Endothelial cell of hepatic sinusoid (primary cell): ENCODE measurements at regions not wholly inside any gene's neighbourhood (a gene's known extent, or its start where the extent isn't known, plus 50 kb on each side); places are given as distances from the start of the nearest gene placed in this dataset.

ENCODE experiments used
- in situ Hi-C: cut with HindIII; loops from 2 replicates; pipeline ENCODE4 v1.10.0; 2017; ENCODE audit warnings: low sequenced_read_pairs

DNA sequence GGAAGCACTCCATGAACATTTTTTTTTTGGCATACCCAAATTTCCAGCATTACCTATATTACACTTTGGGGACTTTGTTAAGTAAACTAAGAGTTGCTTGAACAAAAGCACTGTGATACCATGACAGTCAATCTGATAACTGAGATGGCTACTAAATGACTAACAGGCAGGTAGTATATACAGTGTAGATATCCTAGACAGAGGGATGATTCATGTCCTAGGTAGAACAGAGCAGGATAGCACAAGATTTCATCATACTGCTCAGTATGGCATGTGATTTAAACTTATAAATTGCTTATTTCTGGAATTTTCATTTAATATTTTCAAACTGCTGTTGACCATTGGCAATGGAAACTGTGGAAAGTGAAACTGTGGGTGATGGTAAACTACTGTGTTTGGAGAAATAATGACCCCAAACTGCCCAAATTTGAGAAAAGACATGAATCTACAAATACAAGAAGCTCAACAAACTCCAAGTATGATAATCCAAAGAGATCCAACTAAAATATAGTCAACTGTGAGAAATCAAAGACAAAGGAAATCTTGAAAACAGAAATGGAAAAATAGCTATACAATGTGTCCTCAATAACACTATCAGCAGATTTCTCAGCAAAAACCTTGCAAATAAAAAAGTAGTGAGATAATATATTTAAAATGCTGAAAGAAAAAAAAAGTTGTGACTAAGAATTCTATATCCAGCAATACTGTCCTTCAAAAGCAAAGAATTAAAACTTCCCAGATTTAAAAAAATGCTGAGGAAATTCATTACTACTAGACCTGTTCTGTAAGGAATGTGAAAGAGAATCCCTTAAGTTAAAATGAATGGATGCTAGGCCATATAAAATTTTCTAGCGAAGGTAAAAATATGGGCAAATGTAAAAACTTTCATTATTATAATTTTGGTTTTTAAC is 410.4 kb downstream of the DUSP10 start:
- in situ Hi-C loops, result no loop called here

DNA sequence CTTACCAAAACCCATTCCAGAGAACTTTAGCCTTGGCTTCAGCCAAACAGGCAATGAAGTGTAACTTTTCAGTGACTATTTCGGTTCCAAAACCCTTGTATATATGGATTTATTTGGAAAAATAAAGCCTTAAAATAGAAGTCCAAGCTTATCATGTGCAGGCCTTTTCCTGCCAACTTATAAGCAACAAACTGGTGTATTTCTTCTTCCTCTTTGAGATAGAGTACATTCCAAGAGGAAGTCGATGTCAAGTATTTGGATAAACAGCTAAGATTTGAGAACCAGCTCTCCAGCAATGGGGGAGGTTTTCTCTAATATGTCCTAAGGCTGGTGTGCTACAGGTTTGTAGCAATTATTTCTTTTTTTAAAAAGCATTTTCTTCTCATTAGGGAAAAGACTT is 407.8 kb downstream of the DUSP10 start:
- in situ Hi-C loops, result no loop called here

DNA sequence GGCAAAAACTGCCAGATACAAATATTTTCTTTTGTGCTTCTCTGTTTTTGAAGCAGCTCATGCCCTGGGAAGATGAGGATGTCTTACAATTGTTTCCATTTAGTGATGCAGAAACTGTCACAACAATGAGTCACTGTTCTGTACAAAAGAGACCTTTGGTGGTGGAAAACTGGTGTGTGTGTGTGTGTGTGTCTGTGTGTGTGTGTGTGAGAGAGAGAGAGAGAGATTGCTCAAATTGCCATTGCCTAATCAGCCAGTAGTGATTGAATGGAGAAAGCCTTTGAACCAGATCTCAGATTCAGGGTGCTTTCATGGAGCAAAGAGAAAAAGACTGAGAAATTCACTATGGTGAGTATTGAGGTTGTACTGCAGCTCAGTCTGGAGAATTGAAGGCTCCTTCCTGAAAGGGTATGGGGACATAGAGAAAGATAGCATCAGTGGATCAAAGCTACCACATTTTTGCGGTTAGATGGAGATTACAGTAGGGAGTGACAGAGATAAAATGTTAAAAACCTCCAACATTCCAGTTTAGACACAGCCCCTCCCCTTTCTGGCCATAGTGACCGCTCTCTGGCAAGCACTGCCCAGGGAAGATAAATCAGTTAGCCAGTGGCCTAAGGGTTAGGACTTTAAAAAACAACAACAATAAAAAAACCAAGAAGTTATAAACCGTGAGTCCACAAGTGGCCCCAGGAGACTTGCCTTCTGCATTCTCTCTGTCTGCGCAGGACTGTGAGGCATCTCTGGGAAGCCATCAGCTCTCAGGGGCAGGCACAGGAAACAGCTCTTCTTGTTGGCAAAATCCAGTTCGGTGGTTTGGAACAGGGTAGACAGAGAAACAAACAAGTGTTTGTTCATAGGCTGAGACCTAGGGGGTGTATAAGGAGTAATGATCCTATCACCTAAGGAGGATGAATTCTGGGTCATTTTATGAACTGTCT is 406.5 kb downstream of the DUSP10 start:
- in situ Hi-C loops, result no loop called here

DNA sequence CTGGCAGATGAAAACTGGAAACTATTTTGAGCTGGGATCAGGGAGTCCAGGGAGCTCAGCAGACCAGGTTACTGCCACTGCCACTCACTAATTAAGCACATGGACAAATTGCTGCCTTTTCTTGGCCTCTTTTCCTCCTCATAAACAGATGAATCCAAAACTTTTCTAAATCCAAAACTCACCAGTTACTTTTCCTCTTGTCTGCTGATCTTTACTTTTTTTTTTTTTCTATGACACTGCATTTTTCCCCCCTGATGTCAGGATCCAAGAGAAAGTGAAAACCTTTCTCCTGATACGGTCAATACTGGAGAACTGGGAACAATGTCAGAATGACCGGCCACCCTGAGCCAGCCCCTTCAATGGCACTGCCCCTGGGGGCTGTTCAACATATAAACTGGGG is 405.8 kb downstream of the DUSP10 start:
- in situ Hi-C loops, result no loop called here

DNA sequence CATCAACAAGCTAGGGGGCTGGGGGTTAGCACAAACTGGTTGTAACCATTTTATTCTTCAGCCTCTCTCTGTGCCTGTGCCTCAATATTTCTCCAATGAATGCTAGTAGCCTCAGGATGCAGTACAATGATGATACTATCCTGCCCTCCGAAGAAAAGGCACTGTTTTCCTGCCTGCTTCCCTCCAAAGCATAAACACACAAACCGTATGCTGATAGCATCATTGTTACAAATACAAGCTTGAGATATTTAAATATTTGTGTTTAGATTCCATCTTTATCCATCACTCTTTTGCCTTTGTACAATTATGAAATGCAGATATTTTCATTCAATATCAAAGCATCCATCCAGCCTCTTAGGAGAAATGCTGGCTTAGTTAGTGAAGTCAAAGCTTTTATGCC is 404.8 kb downstream of the DUSP10 start:
- in situ Hi-C loops, result no loop called here

DNA sequence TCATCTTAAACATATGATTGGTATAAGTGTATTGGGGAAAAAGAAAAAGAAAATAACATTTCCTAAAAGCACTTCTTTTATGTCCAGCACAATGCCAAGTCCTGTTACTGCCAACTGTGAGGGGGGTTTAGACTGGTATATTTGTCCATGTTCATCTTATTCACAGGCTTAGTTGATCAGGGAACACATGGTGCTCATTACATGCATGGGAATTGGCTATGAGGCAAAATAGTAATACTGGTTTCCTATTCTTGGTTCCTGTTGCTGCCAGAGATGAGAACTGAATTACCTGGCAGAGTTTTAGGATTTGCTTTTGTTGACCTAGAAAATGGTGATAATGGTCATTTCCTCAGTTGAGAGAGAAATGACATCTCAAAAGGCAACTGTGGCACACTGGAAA is 398.8 kb downstream of the DUSP10 start:
- in situ Hi-C loops, result no loop called here

DNA sequence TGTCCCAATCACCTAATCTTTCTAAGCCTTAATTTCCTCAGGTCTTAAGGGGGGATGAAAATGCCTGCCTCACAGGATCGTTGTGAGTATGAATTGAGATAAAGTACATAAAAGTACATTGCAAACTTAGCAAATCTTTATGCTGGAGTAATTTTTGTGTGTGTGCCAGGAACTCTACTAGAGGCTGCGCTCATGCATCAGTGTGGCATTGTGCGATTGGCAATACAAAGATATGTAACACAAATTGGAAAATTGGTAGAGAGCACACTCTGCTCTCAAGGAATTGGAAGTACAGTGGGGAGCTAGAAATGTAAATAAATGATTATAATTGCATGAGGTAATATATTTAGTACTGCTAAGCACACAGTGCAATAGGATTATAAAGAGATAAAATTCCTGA is 398.3 kb downstream of the DUSP10 start:
- in situ Hi-C loops, result no loop called here

DNA sequence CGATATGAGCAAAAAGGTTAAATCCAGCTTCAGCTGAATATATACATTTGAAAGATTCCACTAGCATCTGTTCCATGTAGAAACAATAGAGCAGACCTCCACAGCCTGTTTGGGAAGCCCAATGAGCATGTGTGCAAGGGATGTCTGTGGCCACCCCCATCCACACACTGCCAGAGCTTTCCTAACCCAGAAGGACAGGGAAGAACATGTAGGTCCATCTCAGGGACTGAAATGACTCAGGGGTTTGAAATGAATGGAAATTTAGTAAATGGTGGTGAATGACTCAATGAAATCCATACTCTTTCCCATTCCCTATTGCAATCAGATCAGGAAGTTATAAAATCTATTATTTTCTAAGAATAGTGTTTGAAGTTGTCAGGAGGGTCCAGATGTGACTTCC is 397.2 kb downstream of the DUSP10 start:
- in situ Hi-C loops, result no loop called here

DNA sequence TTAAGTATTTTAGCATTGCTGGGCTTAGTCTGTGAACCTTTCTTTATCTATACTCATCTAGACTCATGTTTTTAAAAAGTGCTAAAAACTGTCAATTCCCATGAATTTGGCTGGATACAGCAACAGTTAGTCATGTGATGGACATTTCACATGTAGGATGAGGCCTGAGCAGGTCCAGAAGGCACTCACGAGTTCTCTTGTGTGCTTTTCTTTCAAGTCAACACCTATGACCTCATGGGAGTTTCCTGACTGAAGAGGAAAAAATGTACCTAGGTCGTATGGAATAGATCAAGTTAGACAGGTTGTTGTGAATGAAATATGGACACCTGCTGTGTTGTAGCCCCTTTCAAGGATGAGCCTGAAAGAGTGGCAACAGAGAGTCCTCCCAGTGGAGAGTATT is 394.2 kb downstream of the DUSP10 start:
- in situ Hi-C loops, result no loop called here

DNA sequence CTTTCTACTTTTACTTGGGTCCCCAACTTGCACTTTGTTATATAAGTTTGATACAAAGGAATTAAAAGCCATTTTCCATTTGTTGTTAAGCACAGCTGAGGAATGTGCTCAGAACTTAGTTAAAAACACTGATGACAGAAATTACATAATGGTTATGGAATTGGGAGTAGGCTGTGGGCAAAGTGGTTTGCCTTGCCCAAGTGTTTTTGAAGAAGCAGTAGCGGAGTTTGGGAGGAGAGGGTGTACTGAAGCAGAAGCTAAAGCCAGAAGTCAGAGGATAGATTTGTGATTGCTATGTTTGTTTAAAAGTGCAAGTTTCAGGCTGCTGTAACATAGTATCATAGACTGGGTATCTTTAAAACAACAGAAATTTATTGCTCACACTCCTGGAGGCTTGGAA is 391.8 kb downstream of the DUSP10 start:
- in situ Hi-C loops, result no loop called here

DNA sequence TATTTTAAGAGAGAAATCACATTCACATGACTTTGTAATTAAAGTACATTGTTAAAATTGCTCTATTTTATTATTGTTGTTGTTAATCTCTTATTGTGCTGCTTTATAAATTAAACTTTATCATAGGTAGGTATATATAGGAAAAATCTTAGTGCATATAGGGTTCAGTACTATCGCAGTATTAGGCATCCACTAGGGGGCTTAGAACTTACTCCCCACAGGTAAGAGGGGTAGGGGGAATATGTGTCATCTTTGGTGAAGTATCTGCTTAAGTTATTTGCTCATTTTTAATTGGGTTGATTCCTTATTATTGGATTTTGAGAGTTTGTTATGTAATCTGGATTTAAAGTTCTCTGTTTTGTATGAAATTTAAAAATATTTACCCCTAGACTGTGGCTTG is 385.2 kb downstream of the DUSP10 start:
- in situ Hi-C loops, result no loop called here

DNA sequence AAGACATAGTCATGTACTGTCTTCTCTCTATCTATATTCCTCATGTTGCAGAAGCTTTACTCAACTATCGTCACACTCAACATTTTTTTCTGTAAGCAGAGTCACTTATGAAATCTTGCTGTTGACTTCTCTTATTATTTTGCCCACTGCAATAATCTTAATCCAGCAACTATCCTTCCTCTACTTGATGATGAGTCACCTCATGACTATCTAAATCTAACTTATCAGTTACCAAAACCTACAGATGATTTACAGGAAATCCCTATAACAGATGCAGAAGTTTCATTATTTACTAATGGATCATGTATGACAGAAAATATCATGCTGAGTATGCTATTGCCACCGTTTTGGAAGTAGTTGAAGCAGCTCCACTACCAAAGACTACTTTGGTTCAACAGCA is 378.9 kb downstream of the DUSP10 start:
- in situ Hi-C loops, result no loop called here

DNA sequence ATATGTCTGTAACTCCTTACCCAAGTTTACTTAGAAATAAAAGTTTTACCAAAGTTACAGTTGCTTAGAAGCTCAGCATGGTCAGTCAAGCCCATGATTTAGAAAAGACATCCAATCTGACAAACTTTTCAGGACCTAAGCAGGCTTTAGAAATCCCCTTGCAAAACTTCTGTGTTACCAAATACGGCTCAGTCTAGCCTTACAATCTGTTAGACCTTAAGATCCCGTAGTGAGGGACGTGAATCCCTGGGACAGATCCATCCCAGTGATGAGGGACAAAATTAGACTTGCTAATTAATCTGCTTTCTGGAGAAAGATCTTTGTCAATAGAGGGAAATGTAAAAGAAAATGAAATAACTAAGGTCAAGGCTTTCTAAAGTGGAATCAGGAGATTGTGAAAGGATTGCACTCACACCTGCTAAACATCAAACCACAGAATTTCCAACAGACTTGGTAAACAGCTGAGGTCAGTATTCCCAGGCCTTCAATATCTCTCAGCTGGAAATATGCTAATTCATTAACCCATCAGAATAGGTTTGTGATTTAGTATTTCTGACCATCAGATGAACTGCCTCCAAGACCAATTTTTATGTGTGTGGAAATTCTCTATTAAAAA is 375.3 kb downstream of the DUSP10 start:
- in situ Hi-C loops, result no loop called here

DNA sequence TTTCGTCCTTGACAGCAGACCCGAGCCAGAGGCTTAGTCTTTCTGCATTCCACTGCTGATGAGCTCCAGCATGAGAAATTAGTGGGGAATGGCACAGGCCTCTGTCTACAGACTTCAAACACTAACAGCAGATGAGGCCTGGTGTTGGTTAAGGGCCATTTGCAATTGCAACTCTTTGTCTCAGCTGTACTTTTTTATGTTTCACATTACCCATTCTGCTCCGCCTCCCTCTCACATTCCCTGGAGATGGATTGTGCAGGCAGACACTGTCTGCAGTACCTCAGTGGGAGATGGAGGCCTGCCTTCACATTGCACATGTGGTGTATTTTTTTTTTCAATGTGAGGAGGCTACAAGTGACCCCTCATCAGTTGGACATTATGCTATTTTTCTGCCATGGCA is 370.2 kb downstream of the DUSP10 start:
- in situ Hi-C loops, result no loop called here

DNA sequence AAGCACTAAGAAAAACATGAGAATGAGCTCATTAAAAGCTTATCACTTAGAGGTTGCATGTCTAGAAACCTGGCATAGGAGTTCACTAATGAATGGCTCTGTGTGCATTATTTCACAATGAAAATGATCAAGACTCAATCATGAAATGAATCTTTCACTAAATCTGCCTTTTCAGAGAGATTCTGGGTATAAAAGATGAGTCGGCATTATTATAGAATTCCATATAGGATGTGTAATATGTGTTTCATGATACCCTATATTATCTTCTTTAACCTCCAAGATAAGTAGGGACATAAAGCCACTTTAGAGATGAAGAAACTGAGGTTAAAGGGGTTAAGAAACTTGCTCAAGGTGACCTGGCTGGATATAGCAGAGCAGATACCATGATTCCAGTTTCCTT is 368.1 kb downstream of the DUSP10 start:
- in situ Hi-C loops, result no loop called here

DNA sequence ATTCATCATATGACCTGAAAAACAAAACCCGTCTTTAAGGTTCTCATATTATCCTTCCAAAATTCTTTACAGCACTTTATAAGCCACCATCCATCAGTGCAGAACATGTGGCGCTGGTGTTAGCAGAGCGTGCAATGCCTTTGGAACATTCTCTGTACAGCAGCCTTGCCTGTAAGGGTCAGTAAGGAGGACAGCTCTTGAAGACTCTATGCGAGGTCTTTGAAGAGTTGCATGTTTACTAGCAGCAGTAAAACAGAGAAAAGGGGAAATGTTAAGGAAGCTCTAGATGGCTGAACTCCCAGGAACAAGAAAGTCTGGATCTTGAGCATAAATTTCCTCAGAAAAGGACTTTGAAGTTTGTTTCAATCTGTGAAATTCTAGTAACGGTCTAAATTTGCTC is 365.6 kb downstream of the DUSP10 start:
- in situ Hi-C loops, result no loop called here

DNA sequence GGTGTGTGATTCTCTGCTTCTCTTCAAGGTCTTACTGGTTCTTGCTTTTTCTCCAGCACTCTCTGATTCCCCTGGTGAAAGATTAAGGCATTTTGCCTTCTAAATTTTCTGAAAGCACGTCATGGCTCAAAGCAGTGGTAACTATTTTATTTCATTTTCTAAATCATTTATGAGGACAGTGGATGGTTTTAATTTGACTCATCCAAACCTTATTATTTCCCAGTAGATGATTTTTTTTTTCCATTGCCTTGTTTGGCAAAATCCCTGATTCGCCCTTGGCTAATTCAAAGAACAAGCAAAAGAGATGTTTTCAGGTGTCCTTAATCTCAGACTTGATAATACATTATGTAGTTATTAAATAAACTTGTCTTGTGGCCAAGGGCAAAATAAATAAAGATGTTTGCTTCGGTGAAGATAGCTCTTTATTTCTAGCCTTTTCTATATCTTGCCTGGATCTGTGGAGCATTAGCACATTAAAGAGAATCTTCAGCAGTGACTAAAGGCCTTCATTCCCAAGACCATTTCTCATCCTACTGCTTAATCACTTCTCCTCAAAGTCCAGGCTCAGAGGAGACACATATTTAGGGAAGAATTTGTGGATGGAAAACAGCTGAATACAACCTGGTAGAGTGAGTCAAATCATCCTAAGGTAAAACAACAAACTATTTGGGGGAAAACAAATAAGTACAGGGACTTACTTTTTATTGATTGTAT is 359.8 kb downstream of the DUSP10 start:
- in situ Hi-C loops, result no loop called here

DNA sequence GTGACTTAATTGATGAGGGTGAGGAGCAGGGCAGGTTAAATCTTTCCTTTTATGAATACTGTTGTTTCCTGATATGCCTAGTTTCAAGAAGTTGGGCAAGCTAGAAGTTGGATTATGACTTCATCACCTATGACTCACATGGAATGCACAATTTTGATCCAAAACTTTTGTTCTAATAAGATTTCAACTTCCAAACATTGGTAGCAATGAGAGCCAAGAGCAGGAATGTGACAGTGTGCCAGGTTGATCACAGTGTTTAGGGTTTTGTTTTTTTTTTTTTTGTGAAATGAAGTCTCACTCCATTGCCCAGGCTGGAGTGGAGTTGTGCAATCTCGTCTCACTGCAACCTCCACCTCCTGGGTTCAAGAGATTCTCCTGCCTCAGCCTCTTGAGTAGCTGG is 349.4 kb downstream of the DUSP10 start:
- in situ Hi-C loops, result no loop called here

DNA sequence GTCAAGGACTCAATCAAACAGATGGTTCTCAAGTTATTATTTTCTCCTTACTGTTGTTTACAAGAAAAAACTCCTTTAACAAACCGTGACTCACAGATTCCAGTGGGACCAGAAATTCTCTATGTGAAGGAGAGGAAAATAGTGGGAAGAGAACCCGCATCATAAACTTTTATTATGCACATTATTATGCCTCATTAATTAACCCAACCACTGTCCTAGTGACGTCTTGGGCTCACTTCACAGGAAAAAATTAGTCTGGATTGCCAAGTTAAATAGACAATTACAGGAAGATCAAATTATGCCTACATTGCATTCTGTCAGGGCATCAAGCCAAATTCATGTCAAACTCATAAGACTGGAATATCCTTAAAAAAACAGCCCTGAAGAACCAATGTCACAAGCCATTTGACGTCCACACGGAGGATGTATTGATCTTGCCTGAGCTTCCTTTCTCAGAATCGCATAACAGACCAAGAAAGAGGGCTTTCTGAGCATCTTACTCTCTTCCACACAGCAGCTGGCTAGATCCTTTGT is 347.8 kb downstream of the DUSP10 start:
- in situ Hi-C loops, result no loop called here

DNA sequence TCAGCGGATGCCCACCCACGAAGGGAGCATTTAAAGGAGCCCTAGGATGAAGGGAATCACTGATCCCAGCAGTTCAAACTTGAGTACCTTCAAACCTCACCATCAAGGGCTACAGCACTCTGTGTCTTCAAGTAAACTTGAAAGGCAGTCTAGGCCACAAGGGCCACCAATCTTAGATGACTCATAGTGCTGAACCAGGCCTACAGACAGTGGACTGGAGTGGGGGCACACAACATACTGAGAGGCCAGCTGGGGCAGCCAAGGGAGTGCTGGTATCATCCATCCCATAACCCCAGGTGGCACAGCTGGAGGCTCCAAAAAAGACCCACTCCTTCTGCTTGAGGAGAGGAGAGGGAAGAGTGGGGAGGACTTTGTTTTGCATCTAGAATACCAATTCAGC is 345.4 kb downstream of the DUSP10 start:
- in situ Hi-C loops, result no loop called here

DNA sequence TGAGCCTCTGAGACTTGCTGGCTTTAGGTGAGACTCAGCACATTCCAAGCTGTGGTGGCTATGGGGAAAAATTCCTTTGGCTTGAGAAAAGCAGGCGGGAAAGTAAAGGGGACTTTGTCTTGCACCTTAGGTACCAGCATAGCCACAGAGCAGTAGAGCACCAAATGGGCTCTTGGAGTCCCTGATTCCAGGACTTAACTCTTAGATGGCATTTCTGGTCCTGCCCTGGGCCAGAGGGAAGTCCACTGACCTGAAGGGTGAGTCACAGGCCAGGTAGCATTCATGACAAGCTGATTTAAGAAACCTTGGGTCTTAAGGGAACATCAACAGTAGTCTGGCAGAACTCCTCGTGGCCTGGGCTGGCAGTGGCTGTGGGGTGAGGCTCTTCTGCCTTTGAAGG is 344.7 kb downstream of the DUSP10 start:
- in situ Hi-C loops, result no loop called here
